Neural progenitor cell (in vitro differentiated cells): ENCODE measurements at regions not wholly inside any gene's neighbourhood (a gene's known extent, or its start where the extent isn't known, plus 50 kb on each side); places are given as distances from the start of the nearest gene placed in this dataset.

Experiments
- DNase-seq: peaks from one replicate; pipeline ENCODE4 v3.0.0-alpha.2; 2016; ENCODE audit warnings: low spot score
- H2AFZ ChIP-seq: fragments of 200-600 bp; sonication (generic); replicated peaks from 2 replicates; pipeline ENCODE4 v1.6.1; 2016; ENCODE audit warnings: antibody characterized with exemption
- H3F3A ChIP-seq: fragments of 200-600 bp; sonication (generic); 2 replicates; pipeline ENCODE4 v1.6.1; 2016; ENCODE audit warnings: antibody characterized with exemption, low read depth
- H3K27ac ChIP-seq: fragments of 200-600 bp; sonication (generic); 2 replicates; pipeline ENCODE4 v1.5.1; 2016; ENCODE audit warnings: mild to moderate bottlenecking
- H3K27me3 ChIP-seq: fragments of 200-600 bp; sonication (generic); 2 replicates; pipeline ENCODE4 v1.6.1; 2016; ENCODE audit warnings: mild to moderate bottlenecking, moderate library complexity
- H3K36me3 ChIP-seq: fragments of 200-600 bp; sonication (generic); 2 replicates; pipeline ENCODE4 v1.5.1; 2016
- H3K4me1 ChIP-seq: fragments of 200-600 bp; sonication (generic); 2 replicates; pipeline ENCODE4 v1.6.1; 2016; ENCODE audit warnings: mixed run types
- H3K4me2 ChIP-seq: fragments of 200-600 bp; sonication (generic); 2 replicates; pipeline ENCODE4 v1.6.1; 2016
- H3K4me3 ChIP-seq: fragments of 200-600 bp; sonication (generic); 2 replicates; pipeline ENCODE4 v1.5.1; 2016
- H3K79me2 ChIP-seq: fragments of 200-600 bp; sonication (generic); 2 replicates; pipeline ENCODE4 v1.6.1; 2016; ENCODE audit warnings: low read depth
- H3K9ac ChIP-seq: fragments of 200-600 bp; sonication (generic); 2 replicates; pipeline ENCODE4 v1.6.1; 2016
- H3K9me3 ChIP-seq: fragments of 200-600 bp; sonication (generic); 2 replicates; pipeline ENCODE4 v1.5.1; 2016; ENCODE audit warnings: low read depth
- H4K20me1 ChIP-seq: fragments of 200-600 bp; sonication (generic); 2 replicates; pipeline ENCODE4 v1.6.1; 2016; ENCODE audit warnings: low read depth
- H3K27ac Mint-ChIP-seq: 3 replicates; pipeline ENCODE4 v1.8.0; 2021; ENCODE audit warnings: mixed read lengths
- H3K27me3 Mint-ChIP-seq: 2 replicates; pipeline ENCODE4 v1.8.0; 2022; ENCODE audit warnings: low read depth, mild to moderate bottlenecking, inconsistent platforms, moderate library complexity, mixed read lengths; ENCODE audit not compliant: insufficient read depth
- H3K36me3 Mint-ChIP-seq: 3 replicates; pipeline ENCODE4 v1.8.0; 2021; ENCODE audit warnings: mixed read lengths
- H3K4me1 Mint-ChIP-seq: 3 replicates; pipeline ENCODE4 v1.8.0; 2021; ENCODE audit warnings: mixed read lengths
- H3K4me3 Mint-ChIP-seq: 3 replicates; pipeline ENCODE4 v1.8.0; 2021; ENCODE audit warnings: mild to moderate bottlenecking, moderate library complexity, mixed read lengths
- H3K9me3 Mint-ChIP-seq: 3 replicates; pipeline ENCODE4 v1.8.0; 2020; ENCODE audit warnings: mixed read lengths
- CTCF ChIP-seq: fragments of 200-600 bp; sonication (generic); IDR thresholded peaks from 2 replicates; pipeline ENCODE4 v1.5.1; 2017; ENCODE audit warnings: antibody characterized with exemption, mild to moderate bottlenecking
- EZH2 ChIP-seq: fragments of 200-600 bp; sonication (generic); IDR thresholded peaks from 2 replicates; pipeline ENCODE4 v1.6.1; 2017; ENCODE audit warnings: antibody characterized with exemption, mild to moderate bottlenecking, moderate library complexity
- EZH2phosphoT487 ChIP-seq: fragments of 200-600 bp; sonication (generic); IDR thresholded peaks from 2 replicates; pipeline ENCODE4 v1.6.1; 2017; ENCODE audit warnings: antibody characterized with exemption

GRCh38 chr3:179512378-179512777 lies 50.3 kb upstream of the ACTL6A start:
- Histone ChIP-seq H3K4me2 (no peak overlapping the region), H3K4me3 (no peak overlapping the region), H3F3A (no peaks in the 10 kb centered on the region), H3K27ac (no peak overlapping the region), H3K27me3 (no peaks in the 10 kb centered on the region), H3K4me1 (peaks cover 3% of the 10 kb centered on the region), H3K9ac (no peak overlapping the region), H2AFZ (peak overlapping the region; percentile 26), H3K9me3 (no peaks in the 10 kb centered on the region), H3K36me3 (no peaks in the 10 kb centered on the region), H4K20me1 (no peaks in the 10 kb centered on the region), H3K79me2 (no peaks in the 10 kb centered on the region)
- TF ChIP-seq CTCF (no peak), EZH2phosphoT487 (no peak), EZH2 (no peak)
- no peaks in the 10 kb centered on the region for H3K36me3 Mint-ChIP-seq
- no peaks in the 10 kb centered on the region for H3K27me3 Mint-ChIP-seq
- H3K27ac Mint-ChIP-seq = no peak overlapping the region
- H3K9me3 Mint-ChIP-seq = no peaks in the 10 kb centered on the region
- H3K4me3 Mint-ChIP-seq = no peak overlapping the region
- H3K4me1 Mint-ChIP-seq = no peaks in the 10 kb centered on the region
- no peak for DNase-seq
